Activated CD4-positive, alpha-beta T cell treated with anti-CD3 and anti-CD28 coated beads, Interleukin-2, amount 10 ng/mL, durations not matched to agents 24 days and 14 days (primary cell): ENCODE measurements at regions not wholly inside any gene's neighbourhood (a gene's known extent, or its start where the extent isn't known, plus 50 kb on each side); places are given as distances from the start of the nearest gene placed in this dataset.

Experiments used
- DNase-seq: peaks from one replicate; pipeline ENCODE4 v3.0.0; 2022
- H3K27ac Mint-ChIP-seq: one replicate; pipeline ENCODE4 v1.8.0; 2022; ENCODE audit warnings: mild to moderate bottlenecking, mixed read lengths
- H3K27me3 Mint-ChIP-seq: one replicate; pipeline ENCODE4 v1.8.0; 2022; ENCODE audit warnings: mixed read lengths
- H3K36me3 Mint-ChIP-seq: one replicate; pipeline ENCODE4 v1.8.0; 2022; ENCODE audit warnings: low read depth, mild to moderate bottlenecking, mixed read lengths
- H3K4me1 Mint-ChIP-seq: one replicate; pipeline ENCODE4 v1.8.0; 2021; ENCODE audit warnings: mixed read lengths
- H3K4me3 Mint-ChIP-seq: one replicate; pipeline ENCODE4 v1.8.0; 2022; ENCODE audit warnings: mild to moderate bottlenecking, moderate library complexity, mixed read lengths
- H3K9me3 Mint-ChIP-seq: one replicate; pipeline ENCODE4 v1.8.0; 2021; ENCODE audit warnings: mixed read lengths
- intact Hi-C: fragments of 100-400 bp; cut with micrococcal nuclease; formaldehyde crosslinking; loops from one replicate; pipeline ENCODE4 v1.15.1; 2023

DNA sequence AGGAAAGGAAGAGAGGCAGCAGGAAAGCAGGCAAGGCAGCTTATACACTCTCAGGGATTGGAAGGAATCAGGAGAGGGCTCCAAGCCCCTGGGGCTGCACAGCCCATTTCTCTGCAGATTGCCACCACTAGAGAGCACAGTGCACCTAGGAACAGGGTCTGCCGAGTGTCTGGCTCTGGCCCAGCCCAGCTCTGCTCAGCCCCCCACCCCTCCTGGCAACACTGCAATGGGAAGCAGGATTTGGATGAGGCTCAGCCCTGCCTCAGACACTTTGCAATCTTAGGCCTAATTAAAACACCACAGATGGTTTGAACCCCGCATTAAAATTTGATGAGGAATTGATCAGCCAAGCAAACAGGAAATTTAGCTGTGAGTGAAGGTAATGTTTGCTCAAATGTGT lies 252.7 kb downstream of the DHX35 start:
- Mint-ChIP-seq H3K9me3 (no peaks in the 10 kb centered on the region), H3K4me1 (no peaks in the 10 kb centered on the region), H3K27ac (no peak overlapping the region), H3K36me3 (no peaks in the 10 kb centered on the region), H3K4me3 (no peak overlapping the region), H3K27me3 (peaks cover 4% of the 10 kb centered on the region)
- DNase-seq, result no peak
- intact Hi-C loops, result no loop called here

DNA sequence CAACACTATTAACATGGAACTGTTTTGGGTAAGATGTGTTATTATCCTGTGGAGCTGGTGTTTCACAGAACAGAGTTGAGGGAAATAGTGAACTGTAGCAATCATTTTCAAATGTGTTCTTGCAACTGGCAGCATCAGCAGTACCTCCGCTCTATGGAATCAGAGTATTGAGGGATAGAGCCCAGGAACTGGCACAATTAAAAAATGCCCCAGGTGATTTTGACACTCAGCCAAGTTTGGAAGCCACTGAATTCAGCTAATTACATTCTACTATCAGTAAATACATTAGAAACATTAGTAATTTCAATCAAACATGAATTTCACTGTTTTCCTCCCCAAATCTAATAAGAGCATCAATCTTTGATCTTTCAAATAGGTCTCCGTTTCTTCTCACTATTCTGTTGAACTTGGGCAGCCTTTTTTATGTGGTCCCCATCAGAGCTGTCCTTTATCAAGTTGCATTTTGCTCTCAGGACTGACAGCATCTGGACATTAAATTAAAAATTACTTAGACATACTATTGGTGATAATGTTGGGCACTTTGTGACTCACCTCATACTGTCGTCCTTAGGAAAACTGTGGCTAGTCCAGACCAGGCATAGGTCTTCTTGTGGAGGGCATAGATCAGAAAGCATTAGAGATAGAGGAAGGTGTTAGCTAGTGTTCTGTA lies 251.5 kb downstream of the DHX35 start:
- no peak for DNase-seq
- Mint-ChIP-seq H3K36me3 (no peaks in the 10 kb centered on the region), H3K4me1 (no peaks in the 10 kb centered on the region), H3K9me3 (no peaks in the 10 kb centered on the region), H3K4me3 (no peak overlapping the region), H3K27ac (no peak overlapping the region), H3K27me3 (peaks cover 4% of the 10 kb centered on the region)
- intact Hi-C loops, result no loop called here

DNA sequence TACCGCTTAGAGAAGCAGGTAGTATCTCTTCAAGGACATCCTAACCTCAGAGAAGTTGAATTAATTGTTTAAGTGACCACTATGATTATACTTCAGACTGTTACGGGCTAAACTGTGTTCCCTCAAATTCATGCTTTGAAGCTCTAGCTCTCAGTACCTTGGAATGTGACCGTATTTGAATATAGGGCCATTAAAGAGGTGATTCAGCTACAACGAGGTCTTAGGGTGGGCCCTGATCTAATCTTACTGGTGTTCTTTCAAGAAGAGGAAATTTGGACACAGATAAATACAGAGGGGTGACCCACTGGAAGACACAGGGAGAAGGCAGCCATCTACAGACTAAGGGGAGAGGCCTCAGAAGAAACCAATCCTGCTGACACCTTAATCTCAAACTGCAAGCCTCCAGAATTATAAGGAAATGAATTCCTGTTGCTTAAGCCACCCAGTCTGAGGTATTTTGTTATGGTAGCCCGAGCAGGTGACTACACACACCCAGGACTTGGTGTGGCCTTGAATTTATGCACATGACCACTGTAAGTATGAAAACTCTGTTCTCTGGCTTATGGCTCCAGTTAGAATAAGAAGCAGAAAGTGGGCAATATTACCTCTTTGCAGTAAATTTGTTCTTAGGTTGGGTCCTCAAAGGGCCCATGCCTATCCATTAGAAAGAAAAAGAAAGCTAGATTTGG lies 249.1 kb downstream of the DHX35 start:
- Mint-ChIP-seq H3K4me3 (no peak overlapping the region), H3K27ac (no peak overlapping the region)
- intact Hi-C loops, result no loop called here

DNA sequence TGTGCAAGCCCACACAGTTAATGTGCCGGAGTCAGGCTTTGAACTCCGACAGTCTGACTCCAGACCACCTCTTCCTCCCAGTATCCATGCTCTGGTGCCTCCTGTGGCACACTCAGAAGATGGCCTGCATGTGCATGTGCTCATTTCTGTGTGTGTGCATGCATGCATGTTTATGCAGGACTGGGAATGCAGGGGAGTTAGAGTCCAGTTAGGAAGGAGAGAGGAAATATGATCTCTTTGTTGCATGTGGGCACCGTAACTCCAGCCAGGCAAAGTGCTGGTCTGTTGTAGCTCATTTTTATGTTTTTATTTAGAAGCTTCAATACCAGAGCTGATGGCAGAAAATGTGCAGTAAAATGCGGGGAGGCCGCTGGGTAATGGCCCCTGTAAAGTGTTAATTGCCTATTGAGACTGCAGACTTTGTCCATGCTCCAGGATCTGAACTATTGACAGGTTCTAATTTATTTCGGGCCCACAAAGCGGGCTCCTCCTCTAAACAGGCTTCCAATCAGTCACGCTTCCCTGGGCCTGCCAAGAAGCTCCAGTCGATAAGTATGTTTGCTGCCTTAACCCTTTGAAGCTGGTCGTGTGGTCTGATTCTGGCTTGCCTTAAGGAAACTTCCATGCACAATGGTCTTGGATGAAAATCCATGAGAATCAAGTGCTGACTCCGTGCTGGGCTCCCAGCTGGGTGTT lies 248.3 kb downstream of the DHX35 start:
- Mint-ChIP-seq H3K27ac (no peak overlapping the region), H3K4me3 (no peak overlapping the region), H3K4me1 (no peaks in the 10 kb centered on the region), H3K36me3 (no peaks in the 10 kb centered on the region), H3K9me3 (no peaks in the 10 kb centered on the region), H3K27me3 (no peaks in the 10 kb centered on the region)
- intact Hi-C loops, result no loop called here
- DNase-seq, result no peak

More for the DNA sequence above, 249.1 kb downstream of the DHX35 start:
- no peaks in the 10 kb centered on the region for H3K36me3 Mint-ChIP-seq
- no peaks in the 10 kb centered on the region for H3K9me3 Mint-ChIP-seq
- H3K27me3 Mint-ChIP-seq, result no peaks in the 10 kb centered on the region
- H3K4me1 Mint-ChIP-seq, result no peaks in the 10 kb centered on the region
- DNase-seq, result no peak

DNA sequence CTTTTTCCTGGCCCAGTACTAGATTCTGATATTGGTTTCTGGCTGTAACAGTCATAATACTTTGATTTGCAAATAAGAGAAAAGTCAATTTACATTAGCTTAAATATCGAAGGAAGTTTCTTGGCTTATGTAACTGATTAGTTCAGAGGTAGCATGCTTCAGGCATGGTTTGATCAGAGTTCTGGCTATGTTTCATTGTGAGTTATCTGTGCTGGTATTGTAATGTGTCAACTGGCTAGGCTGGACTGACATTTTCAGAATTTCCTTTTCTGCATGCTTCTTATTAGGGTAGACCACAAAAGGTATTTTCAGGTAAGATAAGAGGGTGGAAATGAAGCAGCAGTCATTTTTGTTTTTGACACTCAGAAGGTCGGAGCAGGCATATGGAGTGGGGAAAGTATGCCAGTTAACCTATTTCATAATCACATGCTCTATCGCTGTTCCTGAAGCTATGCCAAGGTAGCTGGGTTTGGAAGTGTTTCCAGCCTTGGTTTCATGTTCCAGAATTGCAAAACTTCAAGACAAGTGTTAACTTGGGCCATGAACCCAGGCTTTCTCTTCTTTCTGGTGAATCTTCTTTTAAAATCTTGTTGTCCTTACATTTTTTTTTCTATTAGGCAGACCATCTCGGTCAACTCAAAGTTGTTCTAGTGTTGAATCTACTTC lies 244.9 kb downstream of the DHX35 start:
- Mint-ChIP-seq H3K27me3 (no peaks in the 10 kb centered on the region), H3K9me3 (no peaks in the 10 kb centered on the region), H3K4me3 (no peak overlapping the region), H3K36me3 (no peaks in the 10 kb centered on the region), H3K4me1 (no peaks in the 10 kb centered on the region), H3K27ac (no peak overlapping the region)
- DNase-seq, result no peak
- intact Hi-C loops, result no loop called here

DNA sequence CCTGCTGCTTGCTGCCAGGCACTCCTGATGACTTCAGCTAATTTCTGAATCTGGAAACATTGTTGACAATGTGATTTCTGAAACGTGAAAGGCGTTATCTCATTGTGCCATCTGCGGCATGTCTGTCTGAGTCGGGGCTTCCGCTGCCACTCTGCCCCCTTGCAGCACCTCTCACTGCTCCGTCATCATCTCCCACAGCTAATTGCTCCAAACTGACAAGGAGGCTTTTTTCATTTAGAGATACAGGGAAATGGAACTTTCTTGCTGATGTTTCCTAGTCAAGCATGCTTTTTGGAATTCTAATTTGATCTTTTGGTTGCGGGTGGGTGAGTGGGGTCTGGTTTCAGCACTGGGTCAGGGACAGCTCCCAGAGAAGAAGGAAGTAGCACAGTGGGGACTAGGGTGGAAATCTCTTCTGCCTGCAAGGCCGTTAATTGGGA lies 233.5 kb downstream of the DHX35 start:
- no peaks in the 10 kb centered on the region for H3K36me3 Mint-ChIP-seq
- no peak overlapping the region for H3K27ac Mint-ChIP-seq
- no peaks in the 10 kb centered on the region for H3K4me1 Mint-ChIP-seq
- H3K27me3 Mint-ChIP-seq, result no peaks in the 10 kb centered on the region
- no peaks in the 10 kb centered on the region for H3K9me3 Mint-ChIP-seq
- no peak for DNase-seq
- no peak overlapping the region for H3K4me3 Mint-ChIP-seq
- intact Hi-C loops, result no loop called here

DNA sequence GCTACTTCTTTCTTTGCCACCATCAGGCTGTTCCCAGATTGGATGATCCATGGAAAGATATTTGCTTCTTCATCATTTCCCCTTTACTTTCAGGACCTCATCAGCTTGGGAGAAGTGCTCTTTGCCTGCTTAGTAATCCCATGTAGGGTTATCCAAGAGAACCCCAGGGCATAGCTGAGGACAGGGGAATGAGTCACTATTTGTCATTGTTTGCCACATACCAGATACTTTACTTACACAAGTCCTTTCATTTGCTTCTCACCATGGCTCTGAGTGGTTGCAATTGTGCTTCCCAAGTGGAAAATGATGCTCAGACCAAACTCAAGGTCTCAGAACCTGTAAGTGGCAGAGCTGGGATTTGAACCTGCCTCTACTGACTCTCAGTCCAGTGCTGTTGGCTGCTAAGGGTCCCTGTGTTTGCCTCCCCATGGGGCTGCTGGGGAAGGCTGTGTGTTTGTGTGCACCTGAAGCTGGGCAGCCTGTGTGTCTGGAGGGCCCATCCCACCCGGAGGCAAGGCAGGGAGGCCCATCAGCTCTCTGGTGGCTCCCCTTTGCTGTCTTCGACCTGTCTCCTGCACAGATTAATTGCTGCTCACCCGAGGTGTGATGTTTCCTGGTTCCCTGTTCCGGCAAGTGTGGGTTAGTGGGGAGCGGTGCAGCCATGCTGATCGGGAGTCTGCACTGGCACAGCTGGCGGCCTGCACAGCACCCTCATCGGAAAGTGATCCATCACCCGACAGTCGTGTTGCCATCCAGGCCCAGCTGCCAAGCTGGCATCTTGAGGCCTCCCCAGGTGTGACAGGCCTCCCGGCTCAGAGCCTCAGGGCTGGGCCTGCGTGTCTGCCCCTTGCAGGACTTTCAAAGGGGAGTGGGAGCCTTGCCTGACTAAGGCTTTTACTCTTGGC lies 228.8 kb downstream of the DHX35 start:
- Mint-ChIP-seq H3K9me3 (no peaks in the 10 kb centered on the region), H3K27ac (no peak overlapping the region), H3K4me1 (no peaks in the 10 kb centered on the region), H3K27me3 (no peaks in the 10 kb centered on the region), H3K36me3 (no peaks in the 10 kb centered on the region), H3K4me3 (no peak overlapping the region)
- DNase-seq, result no peak
- intact Hi-C loops, result no loop called here

DNA sequence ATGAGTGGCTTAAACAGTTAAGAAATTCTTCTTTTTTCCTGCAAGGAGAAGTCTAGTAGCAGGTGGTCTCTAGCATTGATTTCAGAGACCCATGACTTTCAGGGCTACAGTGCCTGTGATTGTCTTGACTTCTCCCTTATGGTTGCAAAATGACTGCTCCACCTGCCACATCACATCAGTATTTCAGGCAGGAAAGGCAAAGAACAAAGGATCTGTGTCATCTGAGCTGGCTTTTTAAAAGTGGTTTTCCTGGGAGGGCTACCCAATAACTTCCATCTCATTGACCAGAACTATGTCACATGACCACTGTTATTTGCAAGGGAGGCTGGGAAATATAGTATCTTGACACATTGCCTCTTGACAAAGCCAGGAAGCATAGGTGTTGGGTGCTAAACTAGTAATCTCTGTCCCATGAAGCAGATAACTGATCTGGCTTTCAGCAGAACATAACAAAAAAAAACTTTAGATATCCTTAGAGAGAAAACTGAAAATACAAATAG lies 226.2 kb downstream of the DHX35 start:
- H3K27me3 Mint-ChIP-seq, result no peaks in the 10 kb centered on the region
- H3K9me3 Mint-ChIP-seq, result no peaks in the 10 kb centered on the region
- H3K27ac Mint-ChIP-seq, result no peak overlapping the region
- intact Hi-C loops, result no loop called here
- no peaks in the 10 kb centered on the region for H3K36me3 Mint-ChIP-seq
- no peak for DNase-seq
- H3K4me1 Mint-ChIP-seq, result no peaks in the 10 kb centered on the region
- no peak overlapping the region for H3K4me3 Mint-ChIP-seq

DNA sequence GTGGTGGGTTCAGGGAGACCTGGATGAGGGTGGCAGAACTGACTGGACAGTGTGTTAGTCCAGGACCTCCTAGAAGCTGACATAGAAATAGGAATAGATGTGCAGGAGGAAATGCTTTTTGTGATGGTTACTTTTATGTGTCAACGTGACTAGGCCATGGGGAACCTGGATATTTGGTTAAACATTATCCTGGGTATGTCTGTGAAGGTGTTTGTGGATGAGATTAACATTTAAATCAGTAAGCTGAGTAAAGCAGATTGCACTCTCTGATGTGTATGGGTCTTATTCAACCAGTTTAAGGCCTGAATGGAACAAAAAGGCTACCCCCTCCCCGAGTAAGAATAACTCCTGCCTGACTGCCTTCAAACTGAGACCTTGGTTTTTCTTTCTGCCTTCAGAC lies 219.3 kb downstream of the DHX35 start:
- DNase-seq, result no peak
- Mint-ChIP-seq H3K27ac (no peak overlapping the region), H3K27me3 (peaks cover 1% of the 10 kb centered on the region), H3K4me3 (no peak overlapping the region), H3K36me3 (no peaks in the 10 kb centered on the region), H3K9me3 (no peaks in the 10 kb centered on the region), H3K4me1 (no peaks in the 10 kb centered on the region)
- intact Hi-C loops, result no loop called here

DNA sequence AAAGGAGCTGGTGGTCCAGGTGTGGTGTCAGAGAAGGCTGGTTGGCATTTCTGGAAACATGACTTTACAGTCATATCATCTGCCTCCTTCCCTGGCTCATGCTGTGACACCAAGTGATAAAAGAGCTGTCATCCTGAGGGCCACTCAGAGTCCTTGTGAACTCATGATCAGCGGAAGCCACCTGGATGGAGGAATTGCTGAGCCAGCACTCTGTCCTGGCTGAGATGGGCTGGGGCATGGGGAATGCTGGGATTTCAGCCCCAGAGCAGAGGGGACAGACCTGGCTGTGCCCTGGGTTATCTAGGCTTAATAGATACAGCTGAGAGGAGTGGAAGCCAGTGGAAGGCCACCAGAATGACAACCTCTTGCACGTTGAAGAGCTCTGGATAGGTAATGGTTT lies 214.3 kb downstream of the DHX35 start:
- Mint-ChIP-seq H3K4me1 (no peaks in the 10 kb centered on the region), H3K4me3 (no peak overlapping the region), H3K36me3 (no peaks in the 10 kb centered on the region), H3K27me3 (peaks cover 1% of the 10 kb centered on the region), H3K27ac (no peak overlapping the region), H3K9me3 (no peaks in the 10 kb centered on the region)
- no peak for DNase-seq
- intact Hi-C loops, result no loop called here

DNA sequence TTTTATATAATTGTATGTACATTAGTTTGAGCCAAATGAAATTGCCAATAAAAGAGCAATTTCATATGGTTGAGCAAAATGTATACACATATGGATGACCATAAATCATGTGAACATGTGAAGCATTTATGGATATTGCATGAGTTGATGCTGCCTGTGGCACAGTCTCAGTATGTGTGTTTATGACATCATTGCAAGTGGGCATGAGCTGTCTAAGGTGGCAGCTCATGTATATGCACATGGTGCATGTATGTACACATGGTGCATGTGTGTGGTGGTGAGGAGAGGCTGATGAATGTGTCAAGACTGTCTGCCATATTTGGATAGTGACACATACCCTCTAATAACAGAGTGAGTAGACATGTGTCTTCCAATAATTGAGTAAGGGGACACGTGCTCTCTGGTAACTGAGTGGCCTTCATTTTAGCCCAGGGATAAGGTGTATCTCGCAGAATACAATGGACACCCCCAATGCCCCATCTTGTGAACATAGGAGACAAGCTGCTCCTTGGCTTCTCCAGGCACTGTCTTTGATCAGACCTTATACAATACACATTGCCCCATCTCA lies 208.8 kb downstream of the DHX35 start:
- Mint-ChIP-seq H3K4me3 (no peak overlapping the region), H3K36me3 (no peaks in the 10 kb centered on the region), H3K4me1 (no peaks in the 10 kb centered on the region), H3K9me3 (no peaks in the 10 kb centered on the region), H3K27ac (no peak overlapping the region), H3K27me3 (peaks cover 3% of the 10 kb centered on the region)
- intact Hi-C loops, result no loop called here
- DNase-seq, result no peak

DNA sequence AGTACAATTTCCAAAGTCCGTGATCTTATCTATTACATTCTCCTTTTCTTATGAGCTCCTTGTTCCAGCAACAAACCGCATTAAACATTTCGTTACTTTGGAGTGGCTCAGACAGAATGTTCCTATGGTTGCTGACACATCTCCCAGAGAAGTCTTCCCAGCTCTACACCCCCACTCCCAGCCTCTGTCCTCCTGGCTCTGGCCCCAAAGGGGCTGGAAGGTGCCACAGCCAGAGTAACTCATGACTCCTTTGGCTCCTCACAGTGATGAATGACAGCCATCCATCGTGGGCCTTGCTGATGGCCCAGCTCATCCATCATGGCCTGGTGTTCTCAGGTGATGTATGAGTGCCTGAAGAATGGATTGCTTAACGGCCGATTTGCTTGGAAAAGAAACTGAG lies 203.0 kb downstream of the DHX35 start:
- Mint-ChIP-seq H3K36me3 (no peaks in the 10 kb centered on the region), H3K27ac (no peak overlapping the region), H3K27me3 (peaks cover 5% of the 10 kb centered on the region), H3K4me3 (no peak overlapping the region), H3K4me1 (no peaks in the 10 kb centered on the region), H3K9me3 (no peaks in the 10 kb centered on the region)
- intact Hi-C loops, result no loop called here
- no peak for DNase-seq

DNA sequence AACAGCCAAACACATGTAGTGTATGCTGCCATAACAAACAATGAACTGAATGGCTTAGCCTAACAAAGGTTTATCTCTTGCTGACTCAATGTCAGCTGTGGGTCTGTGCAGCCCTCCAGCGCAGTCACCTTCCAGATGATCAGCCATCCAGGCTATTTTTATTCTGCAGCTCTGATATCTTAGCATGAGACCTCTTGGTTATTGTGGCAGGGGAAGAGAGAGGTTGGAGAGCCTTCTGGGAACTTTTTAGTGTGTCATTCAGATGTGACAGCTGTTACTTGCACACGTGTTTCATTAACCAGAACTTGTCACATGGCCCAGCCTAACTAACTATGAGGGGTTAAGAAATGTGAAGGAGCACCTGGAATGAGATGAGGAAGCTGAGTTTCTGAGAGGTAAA lies 202.5 kb downstream of the DHX35 start:
- H3K27me3 Mint-ChIP-seq, result peaks cover 5% of the 10 kb centered on the region
- no peak overlapping the region for H3K27ac Mint-ChIP-seq
- intact Hi-C loops, result no loop called here
- H3K36me3 Mint-ChIP-seq, result no peaks in the 10 kb centered on the region
- no peaks in the 10 kb centered on the region for H3K9me3 Mint-ChIP-seq
- H3K4me1 Mint-ChIP-seq, result no peaks in the 10 kb centered on the region
- H3K4me3 Mint-ChIP-seq, result no peak overlapping the region
- DNase-seq, result no peak
